Calu3 (cell line): ENCODE measurements at regions not wholly inside any gene's neighbourhood (a gene's known extent, or its start where the extent isn't known, plus 50 kb on each side); places are given as distances from the start of the nearest gene placed in this dataset.

Experiments used
- BruUV-seq: library from RNA; stranded (reverse); fragments of 400-500 nt; replicated peaks from 2 replicates; lab custom pipeline; 2021; lab: Mats Ljungman, UMichigan
- CTCF ChIA-PET: fragments of 300-600 bp; sonication (Branson Sonifier 250); formaldehyde crosslinking; loops from one replicate; lab custom pipeline; 2022; ENCODE audit warnings: antibody characterized with exemption; lab: Charles Lee
- DNase-seq: peaks from one replicate; pipeline ENCODE4 v3.0.0; 2022
- H3K27ac Mint-ChIP-seq: one replicate; pipeline ENCODE4 v1.8.0; 2022; ENCODE audit warnings: mixed read lengths; ENCODE audit not compliant: unreplicated experiment
- H3K27me3 Mint-ChIP-seq: one replicate; pipeline ENCODE4 v1.8.0; 2022; ENCODE audit warnings: mixed read lengths; ENCODE audit not compliant: unreplicated experiment
- H3K36me3 Mint-ChIP-seq: one replicate; pipeline ENCODE4 v1.8.0; 2022; ENCODE audit warnings: mild to moderate bottlenecking, moderate library complexity, mixed read lengths; ENCODE audit not compliant: insufficient read depth, unreplicated experiment
- H3K4me1 Mint-ChIP-seq: one replicate; pipeline ENCODE4 v1.8.0; 2022; ENCODE audit warnings: mild to moderate bottlenecking, low read depth, mixed read lengths; ENCODE audit not compliant: unreplicated experiment
- H3K4me3 Mint-ChIP-seq: one replicate; pipeline ENCODE4 v1.8.0; 2022; ENCODE audit warnings: mild to moderate bottlenecking, low read depth, moderate library complexity, mixed read lengths; ENCODE audit not compliant: unreplicated experiment
- H3K9me3 Mint-ChIP-seq: one replicate; pipeline ENCODE4 v1.8.0; 2022; ENCODE audit warnings: low read depth, mixed read lengths; ENCODE audit not compliant: unreplicated experiment
- CTCF ChIP-seq: fragments of 200-600 bp; IDR thresholded peaks from one replicate; pipeline ENCODE4 v1.8.0; 2022; ENCODE audit warnings: antibody characterized with exemption; ENCODE audit not compliant: unreplicated experiment
- intact Hi-C: fragments of 100-400 bp; cut with micrococcal nuclease; formaldehyde crosslinking; loops from one replicate; pipeline ENCODE4 v1.10.0; 2022; ENCODE audit not compliant: unreplicated experiment

DNA sequence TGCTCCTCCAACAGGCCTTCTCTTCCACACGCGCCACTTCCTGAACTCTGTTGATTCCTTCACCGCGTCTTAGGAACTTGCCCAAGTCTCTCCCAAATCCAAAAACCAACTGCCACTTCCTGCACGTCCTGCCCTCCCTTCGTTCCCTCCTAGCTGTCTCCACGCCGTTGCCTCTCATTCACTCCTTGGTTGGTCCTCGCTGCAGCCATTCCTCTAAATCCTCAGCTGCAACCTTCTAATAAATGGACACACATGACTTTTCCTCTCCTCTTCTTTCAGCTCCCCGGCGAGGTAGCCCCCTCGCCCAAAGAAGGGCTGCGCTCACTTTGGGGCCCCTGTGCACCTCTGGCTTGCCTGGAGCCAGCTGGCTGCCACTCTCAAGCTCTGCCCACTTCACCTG lies 110.2 kb downstream of the XRCC2 start:
- no peaks in the 10 kb centered on the region for H3K27me3 Mint-ChIP-seq
- no TSS peak for BruUV-seq
- no peak overlapping the region for H3K4me3 Mint-ChIP-seq
- no peaks in the 10 kb centered on the region for H3K4me1 Mint-ChIP-seq
- CTCF ChIA-PET, result no interaction called here
- DNase-seq, result no peak
- no peak overlapping the region for H3K27ac Mint-ChIP-seq
- TF ChIP-seq CTCF, result no peak
- intact Hi-C loops, result no loop called here
- no peaks in the 10 kb centered on the region for H3K36me3 Mint-ChIP-seq
- no peaks in the 10 kb centered on the region for H3K9me3 Mint-ChIP-seq

DNA sequence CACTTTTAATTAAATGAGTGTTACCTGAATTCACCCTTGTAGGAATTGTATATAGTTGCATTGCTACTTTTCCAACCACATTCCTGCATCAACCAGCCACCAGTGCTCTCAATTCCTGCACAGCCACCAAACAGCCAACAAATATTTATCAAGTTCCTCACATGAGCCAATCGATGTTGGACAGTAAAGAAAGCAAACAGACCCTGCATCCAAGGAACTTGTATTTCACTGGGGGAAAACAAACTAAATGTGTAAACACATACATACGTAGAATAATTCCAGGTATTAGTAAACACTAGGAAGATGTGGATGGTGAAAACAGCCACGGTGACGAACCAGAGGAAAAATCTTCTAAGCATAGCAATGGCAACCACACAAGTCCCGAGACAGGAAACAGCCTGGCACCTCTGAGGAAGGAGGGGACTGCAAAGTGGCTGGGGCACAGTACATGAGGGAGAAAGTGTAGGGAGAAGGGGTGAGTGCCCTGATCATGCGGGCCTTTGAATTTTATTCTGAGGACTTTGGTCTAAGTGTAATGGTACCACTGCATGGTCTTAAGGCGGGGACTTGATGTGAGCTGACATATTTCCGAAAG lies 111.2 kb downstream of the XRCC2 start:
- BruUV-seq, result no TSS peak
- CTCF ChIA-PET, result no interaction called here

GRCh38 chr7:152556013-152556755 lies 119.8 kb downstream of the XRCC2 start:
- BruUV-seq, result no TSS peak
- no peaks in the 10 kb centered on the region for H3K27me3 Mint-ChIP-seq
- intact Hi-C loops, result no loop called here
- H3K27ac Mint-ChIP-seq, result no peak overlapping the region
- H3K4me3 Mint-ChIP-seq, result no peak overlapping the region
- H3K36me3 Mint-ChIP-seq, result no peaks in the 10 kb centered on the region
- DNase-seq, result no peak
- H3K4me1 Mint-ChIP-seq, result no peaks in the 10 kb centered on the region
- CTCF ChIA-PET, result interaction anchor here (1.2 kb wide), 1 partner anchor 132 kb away, joined by 3 read pairs; no protein-coding TSS in a partner anchor
- TF ChIP-seq CTCF, result no peak
- no peaks in the 10 kb centered on the region for H3K9me3 Mint-ChIP-seq

More for the DNA sequence above, 111.2 kb downstream of the XRCC2 start:
- Mint-ChIP-seq H3K4me3 (no peak overlapping the region), H3K27ac (no peak overlapping the region), H3K36me3 (no peaks in the 10 kb centered on the region), H3K4me1 (no peaks in the 10 kb centered on the region), H3K27me3 (no peaks in the 10 kb centered on the region), H3K9me3 (no peaks in the 10 kb centered on the region)
- no peak for DNase-seq
- intact Hi-C loops, result no loop called here
- no peak for TF ChIP-seq CTCF

GRCh38 chr7:152553671-152554317 lies 118.0 kb upstream of the KMT2C start:
- TF ChIP-seq CTCF, result no peak
- BruUV-seq, result no TSS peak
- CTCF ChIA-PET, result interaction anchor here (0.7 kb wide), 1 partner anchor 68 kb away, joined by 3 read pairs; no protein-coding TSS in a partner anchor
- Mint-ChIP-seq H3K36me3 (no peaks in the 10 kb centered on the region), H3K9me3 (no peaks in the 10 kb centered on the region), H3K4me1 (no peaks in the 10 kb centered on the region), H3K27ac (no peak overlapping the region), H3K4me3 (no peak overlapping the region), H3K27me3 (no peaks in the 10 kb centered on the region)
- no peak for DNase-seq
- intact Hi-C loops, result no loop called here
